A549 (cell line): ENCODE measurements at regions not wholly inside any gene's neighbourhood (a gene's known extent, or its start where the extent isn't known, plus 50 kb on each side); places are given as distances from the start of the nearest gene placed in this dataset.
A peak's percentile ranks its signal among the peaks of the same experiment; 100 is the strongest.

Source experiments
- ATAC-seq, 2 experiments: fragments of 200-7000 bp in 1 of 2; fragments of >200 bp in 1 of 2; cut with Nextera tagmentation in 1 of 2; cut with Tn5 transposase in 1 of 2; 3 replicates each; pipeline versions ENCODE4 v1.8.0 to v1.9.1; 2018 to 2020; ENCODE audit warnings: mild to moderate bottlenecking in 1 of 2, moderate library complexity in 1 of 2
- CTCF ChIA-PET: fragments of 300-600 bp; sonication (Branson Sonifier 250); formaldehyde crosslinking; extraction: SDS; loops from one replicate; lab custom pipeline; 2021; ENCODE audit warnings: antibody characterized with exemption, inconsistent platforms; lab: Yijun Ruan, JAX
- POLR2A ChIA-PET: fragments of 350-600 bp; formaldehyde crosslinking; extraction: SDS; loops from one replicate; lab custom pipeline; 2021; ENCODE audit warnings: antibody characterized with exemption, inconsistent platforms; lab: Yijun Ruan, JAX
- DNase-seq, 2 experiments: peaks; one replicate each; pipeline versions ENCODE4 v3.0.0 to v3.0.0-alpha.2; 2011 to 2016; ENCODE audit warnings: low read depth in 1 of 2, low spot score in 1 of 2
- FAIRE-seq: peaks from 2 replicates; lab custom pipeline; 2011; peaks lifted over from hg19 to GRCh38; lab: Jason Lieb, UNC
- H3K27ac ChIP-seq, 2 experiments: fragments of >200 bp; sonication (Bioruptor Twin); formaldehyde crosslinking; 3 replicates each; pipeline ENCODE4 v1.5.1; 2016 to 2017
- H3K4me1 ChIP-seq: fragments of >200 bp; sonication (Bioruptor Twin); formaldehyde crosslinking; 3 replicates; pipeline ENCODE4 v1.6.1; 2016
- H3K4me2 ChIP-seq: fragments of >200 bp; sonication (Bioruptor Twin); formaldehyde crosslinking; 3 replicates; pipeline ENCODE4 v1.6.1; 2016
- H3K4me3 ChIP-seq: fragments of >200 bp; sonication (Bioruptor Twin); formaldehyde crosslinking; 3 replicates; pipeline ENCODE4 v1.5.1; 2016
- H3K9me3 ChIP-seq: fragments of >200 bp; sonication (Bioruptor Twin); formaldehyde crosslinking; 3 replicates; pipeline ENCODE4 v1.6.1; 2016
- BCL3 ChIP-seq: fragments of >200 bp; sonication (Bioruptor Twin); formaldehyde crosslinking; IDR thresholded peaks from 3 replicates; pipeline ENCODE4 v1.6.1; 2016
- BHLHE40 ChIP-seq: IDR thresholded peaks from 2 replicates; pipeline ENCODE4 v1.6.1; 2012; ENCODE audit warnings: low read depth, low read length, inconsistent platforms
- CBX2 ChIP-seq: fragments of 200-600 bp; sonication (generic); IDR thresholded peaks from 2 replicates; pipeline ENCODE4 v1.6.1; 2016; ENCODE audit warnings: low read depth, mild to moderate bottlenecking, borderline replicate concordance
- CTCF ChIP-seq: fragments of >200 bp; sonication (Bioruptor Twin); formaldehyde crosslinking; IDR thresholded peaks from 3 replicates; pipeline ENCODE4 v1.5.1; 2016
- EHF ChIP-seq: fragments of 250-450 bp; sonication (Bioruptor Pico); IDR thresholded peaks from 2 replicates; pipeline ENCODE4 v1.5.0; 2020; ENCODE audit warnings: mild to moderate bottlenecking
- EP300 ChIP-seq, 2 experiments: fragments of >200 bp; sonication (Bioruptor Twin); formaldehyde crosslinking; IDR thresholded peaks; 2 replicates in 1 of 2; 3 replicates in 1 of 2; pipeline ENCODE4 v1.6.1; 2016 to 2017
- FOSL2 ChIP-seq, 2 experiments: fragments of 450-650 bp in 1 of 2; fragments of >200 bp in 1 of 2; sonication (Bioruptor Twin) in 1 of 2; formaldehyde crosslinking; IDR thresholded peaks; 2 replicates each; pipeline versions ENCODE4 v1.5.0 to v1.6.1; 2016 to 2020; ENCODE audit warnings: mild to moderate bottlenecking in 1 of 2, moderate library complexity in 1 of 2
- FOXS1 ChIP-seq: fragments of 250-450 bp; sonication (Bioruptor Pico); IDR thresholded peaks from 2 replicates; pipeline ENCODE4 v1.5.0; 2020; ENCODE audit warnings: mild to moderate bottlenecking, moderate library complexity
- HDAC2 ChIP-seq: fragments of 200-600 bp; sonication (generic); IDR thresholded peaks from 2 replicates; pipeline ENCODE4 v1.6.1; 2016
- HOXA7 ChIP-seq: fragments of 250-450 bp; sonication (Bioruptor Pico); IDR thresholded peaks from 2 replicates; pipeline ENCODE4 v1.5.0; 2020; ENCODE audit warnings: mild to moderate bottlenecking, moderate library complexity
- HOXB13 ChIP-seq: fragments of 250-450 bp; sonication (Bioruptor Pico); IDR thresholded peaks from 2 replicates; pipeline ENCODE4 v1.5.0; 2020; ENCODE audit warnings: low read depth, mild to moderate bottlenecking, moderate library complexity
- KDM1A ChIP-seq: fragments of 200-600 bp; sonication (generic); IDR thresholded peaks from 2 replicates; pipeline ENCODE4 v1.6.1; 2016; ENCODE audit warnings: low read depth, mild to moderate bottlenecking
- MAZ ChIP-seq: fragments of 150-350 bp; IDR thresholded peaks from 2 replicates; pipeline ENCODE4 v1.6.1; 2014; ENCODE audit warnings: antibody characterized with exemption, low read depth, low read length, borderline replicate concordance
- NFE2L2 ChIP-seq: fragments of 150-350 bp; conservative IDR thresholded peaks from 2 replicates; pipeline ENCODE4 v1.6.1; 2014; ENCODE audit warnings: low read length
- POLR2AphosphoS2 ChIP-seq: conservative IDR thresholded peaks from 2 replicates; pipeline ENCODE4 v1.6.1; 2012; ENCODE audit warnings: low read length, improper control_type of control experiment, inconsistent platforms
- RCOR1 ChIP-seq: fragments of 150-350 bp; IDR thresholded peaks from 2 replicates; pipeline ENCODE4 v1.6.1; 2014; ENCODE audit warnings: antibody characterized with exemption, low read length, low read depth
- REST ChIP-seq: fragments of 200-600 bp; sonication (generic); IDR thresholded peaks from 2 replicates; pipeline ENCODE4 v1.6.1; 2016; ENCODE audit warnings: antibody characterized with exemption, mild to moderate bottlenecking, moderate library complexity
- RFX5 ChIP-seq: fragments of 450-650 bp; IDR thresholded peaks from 2 replicates; pipeline ENCODE4 v1.7.1; 2014; ENCODE audit warnings: antibody characterized with exemption, mild to moderate bottlenecking, moderate library complexity
- RNF2 ChIP-seq: fragments of 200-600 bp; sonication (generic); IDR thresholded peaks from 2 replicates; pipeline ENCODE4 v1.6.1; 2016; ENCODE audit warnings: low read depth, mild to moderate bottlenecking, antibody characterized with exemption, moderate library complexity, borderline replicate concordance
- SMC3 ChIP-seq: fragments of >200 bp; sonication (Bioruptor Twin); formaldehyde crosslinking; IDR thresholded peaks from 3 replicates; pipeline ENCODE4 v1.6.1; 2018; ENCODE audit warnings: inconsistent platforms
- ZFP36 ChIP-seq: fragments of 450-650 bp; IDR thresholded peaks from 2 replicates; pipeline ENCODE4 v1.6.1; 2014; ENCODE audit warnings: borderline replicate concordance; ENCODE audit not compliant: partially characterized antibody
- ZSCAN20 ChIP-seq: fragments of 250-450 bp; sonication (Bioruptor Pico); IDR thresholded peaks from 2 replicates; pipeline ENCODE4 v1.8.0; 2022; ENCODE audit warnings: mild to moderate bottlenecking, moderate library complexity
- WGBS: methylation state at CpG from one replicate; pipeline ENCODE4 v1.1.6; 2017; ENCODE audit errors: missing lambda C conversion rate; 5-methylcytosine and 5-hydroxymethylcytosine counted together

DNA sequence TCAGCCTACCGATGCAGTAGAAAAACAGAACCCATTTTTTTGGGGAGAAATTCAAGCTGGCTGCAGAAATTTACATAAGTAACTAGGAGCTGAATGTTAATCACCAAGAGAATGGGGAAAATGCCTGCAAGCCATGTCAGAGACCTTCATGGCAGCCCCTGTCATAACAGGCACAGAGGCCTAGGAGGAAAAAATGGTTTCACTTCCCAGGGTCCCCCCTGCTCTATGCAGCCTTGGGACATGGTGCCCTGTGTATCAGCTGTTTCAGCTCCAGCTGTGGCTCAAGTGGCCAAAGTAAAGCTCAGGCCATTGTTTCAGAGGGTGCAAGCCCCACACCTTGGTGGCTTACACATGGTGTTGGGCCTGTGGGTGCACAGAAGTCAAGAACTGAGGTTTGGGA is 842.5 kb downstream of the FLRT2 start:
- WGBS: 37% methylated on average over 1 of the region's 1 CpG
- Histone ChIP-seq H3K4me3 (no peak overlapping the region), H3K9me3 (peaks cover 3% of the 10 kb centered on the region; the same call in 2 of the 3 replicates), H3K4me1 (no peaks in the 10 kb centered on the region), H3K4me2 (no peak overlapping the region), H3K27ac (no peak overlapping the region)
- no peak for FAIRE-seq
- ChIA-PET POLR2A (no interaction called here), CTCF (no interaction called here)
- no peak for DNase-seq
- TF ChIP-seq ZFP36 (peak; percentile 54), HOXA7 (CRISPR knock-in tag) (no peak)
- TF ChIP-seq, all 56 proteins: peak for 1
- no peak for ATAC-seq

- Histone ChIP-seq H3K27ac (no peak overlapping the region), H3K4me2 (no peak overlapping the region), H3K4me3 (no peak overlapping the region), H3K9me3 (no peaks in the 10 kb centered on the region), H3K4me1 (no peaks in the 10 kb centered on the region)
- no peak for TF ChIP-seq EHF (CRISPR knock-in tag)
- TF ChIP-seq HOXB13 (CRISPR knock-in tag): no peak
- TF ChIP-seq FOXS1 (CRISPR knock-in tag): no peak
- TF ChIP-seq RCOR1: no peak
- TF ChIP-seq RFX5: no peak
- TF ChIP-seq CBX2: no peak
- TF ChIP-seq NFE2L2: no peak
- TF ChIP-seq POLR2AphosphoS2: no peak
- TF ChIP-seq MAZ: no peak
- no peak for TF ChIP-seq RNF2
- no peak for DNase-seq
- POLR2A ChIA-PET: no interaction called here
- WGBS: 20% methylated on average over 4 of the region's 4 CpGs
- no peak for FAIRE-seq
- CTCF ChIA-PET: no interaction called here
- no peak for ATAC-seq
These were observed 834.7 kb downstream of the FLRT2 start for GRCh38 chr14:86364634-86365033.

DNA sequence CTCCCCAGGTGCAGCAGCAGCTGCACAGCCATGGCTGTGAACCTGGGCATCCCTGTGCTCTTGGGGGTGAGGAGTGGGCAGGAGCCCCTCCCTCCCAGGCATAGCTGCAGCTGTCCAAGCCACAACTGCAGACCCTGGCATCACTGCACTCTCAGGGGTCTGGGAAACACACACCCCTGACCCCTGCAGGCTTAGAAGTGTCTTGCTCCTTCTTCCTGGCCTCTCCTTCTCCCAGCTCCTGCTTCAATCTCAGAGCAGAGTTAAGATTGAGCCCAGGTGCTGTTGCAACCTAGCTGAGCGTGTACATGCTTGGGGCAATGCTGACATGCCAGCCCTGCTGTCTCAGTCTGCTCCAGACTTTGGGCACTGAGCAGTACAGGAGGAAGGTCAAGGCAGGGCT is 833.6 kb downstream of the FLRT2 start:
- FAIRE-seq (no peak), ATAC-seq (no peak), DNase-seq (no peak)
- 0% methylated on average over 1 of the region's 1 CpG for WGBS
- Histone ChIP-seq H3K4me2 (no peak overlapping the region), H3K27ac (no peak overlapping the region), H3K9me3 (no peaks in the 10 kb centered on the region), H3K4me1 (no peaks in the 10 kb centered on the region), H3K4me3 (no peak overlapping the region)
- POLR2A ChIA-PET: no interaction called here
- TF ChIP-seq HOXB13 (CRISPR knock-in tag) (no peak), HOXA7 (CRISPR knock-in tag) (no peak), MAZ (no peak), FOSL2 (IDR thresholded peaks at IDR 0.05) (no peak), FOSL2 (CRISPR knock-in tag; IDR thresholded peaks at IDR 0.05) (no peak), ZSCAN20 (CRISPR knock-in tag) (no peak), RNF2 (no peak), ZFP36 (no peak), SMC3 (no peak)
- CTCF ChIA-PET: no interaction called here

DNA sequence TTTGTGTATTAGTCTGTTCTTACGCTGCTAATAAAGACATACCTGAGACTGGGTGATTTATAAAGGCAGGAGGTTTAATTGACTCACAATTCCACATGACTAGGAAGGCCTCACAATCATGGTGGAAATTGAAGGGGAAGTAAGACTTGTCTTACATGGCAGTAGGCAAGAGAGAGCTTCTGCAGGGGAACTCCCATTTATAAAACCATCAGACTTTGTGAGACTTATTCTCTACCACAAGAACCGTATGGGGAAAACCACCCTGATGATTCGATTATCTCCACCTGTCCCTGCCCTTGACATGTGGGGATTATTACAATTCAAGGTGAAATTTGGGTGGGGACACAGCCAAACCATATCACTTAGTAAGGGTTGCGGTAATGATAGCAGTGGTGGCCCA is 833.1 kb downstream of the FLRT2 start:
- 7% methylated on average over 4 of the region's 4 CpGs for WGBS
- no peak for TF ChIP-seq EP300 (IDR thresholded peaks at IDR 0.05)
- TF ChIP-seq HDAC2: no peak
- FAIRE-seq: no peak
- Histone ChIP-seq H3K4me1 (no peaks in the 10 kb centered on the region), H3K9me3 (no peaks in the 10 kb centered on the region), H3K4me2 (no peak overlapping the region), H3K27ac (no peak overlapping the region), H3K4me3 (no peak overlapping the region)
- CTCF ChIA-PET: no interaction called here
- POLR2A ChIA-PET: no interaction called here
- DNase-seq: no peak
- ATAC-seq: no peak

DNA sequence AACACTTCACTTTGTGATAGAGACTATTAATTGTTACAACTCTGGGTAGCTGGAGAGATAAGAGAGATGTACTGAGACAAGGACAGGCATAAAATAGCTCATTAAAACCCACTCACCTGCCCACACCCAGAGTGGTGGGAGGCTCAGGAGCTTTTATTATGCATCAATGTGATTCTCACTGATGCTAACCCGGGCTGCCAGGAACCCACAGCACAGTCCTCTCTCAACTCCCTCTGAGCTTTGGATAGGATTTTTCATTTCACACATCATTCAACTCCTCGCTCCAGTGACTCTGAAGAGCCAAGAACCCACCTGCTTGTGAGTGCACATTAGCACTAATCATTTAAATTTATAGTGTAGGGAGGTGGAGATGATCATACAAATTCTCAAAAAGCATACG is 827.9 kb downstream of the FLRT2 start:
- H3K9me3 ChIP-seq: no peaks in the 10 kb centered on the region
- H3K4me1 ChIP-seq: no peaks in the 10 kb centered on the region
- no peak overlapping the region for H3K27ac ChIP-seq
- 0% methylated on average over 3 of the region's 3 CpGs for whole genome bisulfite sequencing
- H3K4me2 ChIP-seq: no peak overlapping the region
- POLR2A ChIA-PET: no interaction called here
- no peak for FAIRE-seq
- DNase-seq: no peak
- H3K4me3 ChIP-seq: no peak overlapping the region
- CTCF ChIA-PET: no interaction called here
- no peak for ATAC-seq
- TF ChIP-seq RFX5 (no peak), CTCF (no peak), REST (no peak), BCL3 (no peak), KDM1A (no peak), BHLHE40 (no peak)
